GM19467 (cell line): ENCODE measurements at regions not wholly inside any gene's neighbourhood (a gene's known extent, or its start where the extent isn't known, plus 50 kb on each side); places are given as distances from the start of the nearest gene placed in this dataset.
"Not testable (repeated sequence)": the region's sequence is repeated elsewhere in the genome, so short reads cannot be mapped to it uniquely, and the experiment has no call there.

Experiments
- ATAC-seq: cut with Tn5 transposase; IDR thresholded peaks from one replicate; pipeline ENCODE4 v1.9.1; 2021; ENCODE audit warnings: mild to moderate bottlenecking, moderate library complexity; ENCODE audit not compliant: unreplicated experiment

GRCh38 chr2:161044921-161045320, 115.3 kb upstream of the TANK start:
- no peak for ATAC-seq

DNA sequence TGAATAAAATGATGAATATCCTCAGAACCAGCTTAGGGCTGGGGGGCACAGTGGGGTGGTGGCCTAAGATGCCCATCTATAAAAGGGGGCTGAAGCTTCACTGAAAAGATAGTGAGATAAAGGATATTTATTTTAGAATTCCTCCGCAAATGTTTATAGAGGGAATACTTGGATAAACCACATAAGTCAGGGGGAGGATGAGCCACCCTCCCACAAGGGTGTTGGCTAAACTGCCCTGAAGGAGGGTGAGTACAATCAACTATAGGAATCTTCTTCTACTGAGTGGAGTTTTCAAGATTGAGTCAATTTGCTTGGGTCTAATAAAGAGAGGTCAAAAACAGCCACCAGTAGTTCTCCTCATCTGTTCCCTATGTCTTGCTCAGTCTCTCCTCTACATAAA, 114.5 kb upstream of the TANK start:
- no peak for ATAC-seq

- ATAC-seq = no peak
Measured at GRCh38 chr2:161046876-161047275, 113.4 kb upstream of the TANK start.

- no peak for ATAC-seq
Measured at GRCh38 chr2:161048317-161048716, 111.9 kb upstream of the TANK start.

DNA sequence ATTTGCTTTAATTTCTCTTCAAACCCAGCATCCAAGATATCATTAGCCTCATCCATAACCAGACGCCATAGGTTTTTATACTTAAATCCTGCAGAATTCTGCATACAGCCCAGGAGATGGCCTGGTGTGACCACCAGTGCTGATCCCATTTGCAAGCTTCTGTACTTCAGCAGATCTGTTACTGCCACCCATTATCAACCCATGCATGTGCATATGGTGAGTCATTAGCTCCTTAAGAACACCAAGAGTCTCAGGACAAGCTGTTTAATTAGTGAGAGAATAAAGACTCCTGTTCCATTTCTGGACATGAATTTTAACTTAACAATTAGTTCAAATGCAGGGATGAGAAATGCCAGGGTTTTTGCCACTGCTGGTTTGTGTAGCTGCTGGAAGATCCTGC, 110.7 kb upstream of the TANK start:
- ATAC-seq = no peak

GRCh38 chr2:161052214-161052613, 108.0 kb upstream of the TANK start:
- no peak for ATAC-seq

GRCh38 chr2:161055289-161055688, 104.9 kb upstream of the TANK start:
- ATAC-seq = no peak

DNA sequence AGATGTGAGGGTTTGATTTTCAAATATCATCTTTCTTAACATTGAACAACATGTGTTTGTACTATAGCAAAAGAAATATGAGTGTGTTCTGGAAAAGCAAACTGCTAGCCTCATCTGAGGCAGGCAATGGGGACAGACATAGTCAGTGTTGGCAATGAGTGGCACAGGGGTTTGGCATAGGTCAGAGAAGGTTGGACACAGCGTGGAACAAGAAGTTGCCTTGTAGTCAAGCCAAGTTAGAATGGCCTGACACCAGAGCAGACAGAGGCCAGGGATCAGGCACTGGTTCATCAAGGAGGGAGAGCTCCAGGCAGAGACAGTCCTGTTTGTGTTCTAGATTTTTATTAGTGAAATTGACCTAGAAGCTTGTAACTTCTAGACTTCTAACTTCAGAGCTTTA, 100.8 kb upstream of the TANK start:
- ATAC-seq = no peak

DNA sequence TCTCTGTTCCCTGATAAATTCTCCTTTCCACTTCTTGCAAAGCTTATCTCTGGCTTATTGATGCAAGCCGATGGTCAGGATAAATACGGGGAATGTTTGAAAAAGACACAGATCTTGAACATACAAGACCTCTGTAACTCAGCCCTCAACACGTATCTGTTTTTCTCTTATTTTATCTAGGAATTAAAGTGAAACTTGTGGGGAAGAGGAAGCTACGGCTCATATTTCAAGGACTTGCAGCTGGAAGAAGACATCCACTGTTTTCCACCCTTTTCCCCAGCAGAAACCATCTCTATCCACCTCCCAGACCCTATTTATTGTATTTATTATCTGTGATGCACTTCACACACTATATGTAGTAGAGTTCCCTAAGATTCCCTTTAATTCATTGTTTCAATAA, 98.4 kb upstream of the TANK start:
- ATAC-seq = no peak

GRCh38 chr2:161063157-161063945, 96.9 kb upstream of the TANK start:
- ATAC-seq = peak; percentile 90

- ATAC-seq = peak; percentile 16
Measured at GRCh38 chr2:161063946-161064306, 96.3 kb upstream of the TANK start.

DNA sequence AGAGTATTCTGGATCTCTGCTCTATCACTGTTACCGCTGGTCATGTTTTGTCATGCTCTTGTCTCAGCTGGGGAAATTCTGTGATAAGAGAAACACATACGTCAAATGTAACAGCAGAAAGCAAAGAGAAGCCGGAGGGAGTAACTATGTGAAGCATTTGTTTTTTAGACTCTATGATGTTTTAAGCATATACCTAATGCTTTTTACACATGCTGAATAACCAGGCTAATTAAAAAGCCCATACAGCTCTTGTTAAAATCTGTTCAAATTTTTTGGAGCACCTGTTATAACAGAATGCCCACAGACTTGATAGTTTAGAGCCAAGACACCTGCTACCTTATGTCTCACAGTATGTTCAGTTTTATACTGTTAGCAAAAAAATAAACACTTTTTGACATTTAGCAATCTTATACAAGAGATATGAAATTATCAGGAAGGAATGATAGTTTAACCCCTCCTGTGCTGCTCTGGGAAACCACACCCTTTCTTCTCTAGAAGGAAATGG, 92.3 kb upstream of the TANK start:
- ATAC-seq = no peak

DNA sequence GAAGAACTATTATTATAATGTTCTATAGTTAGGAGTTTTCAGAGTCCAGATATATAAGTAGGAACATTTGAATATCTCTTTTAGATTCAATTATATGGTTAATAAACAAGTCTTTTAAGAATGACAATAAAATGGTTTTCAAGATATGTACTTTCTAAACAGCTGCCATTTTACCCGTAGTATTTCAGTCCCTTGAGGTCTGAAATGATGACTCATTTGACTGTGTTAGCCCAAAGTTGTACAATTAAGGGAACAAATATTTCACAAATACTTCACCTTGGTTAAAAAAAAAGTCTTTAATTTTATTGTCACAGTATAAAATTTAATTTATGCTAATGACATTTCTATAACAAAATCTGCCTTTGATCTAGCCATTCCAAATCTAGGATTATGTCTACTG, 91.6 kb upstream of the TANK start:
- ATAC-seq = no peak

- ATAC-seq = no peak
Measured at GRCh38 chr2:161070693-161071479, 89.3 kb upstream of the TANK start.

DNA sequence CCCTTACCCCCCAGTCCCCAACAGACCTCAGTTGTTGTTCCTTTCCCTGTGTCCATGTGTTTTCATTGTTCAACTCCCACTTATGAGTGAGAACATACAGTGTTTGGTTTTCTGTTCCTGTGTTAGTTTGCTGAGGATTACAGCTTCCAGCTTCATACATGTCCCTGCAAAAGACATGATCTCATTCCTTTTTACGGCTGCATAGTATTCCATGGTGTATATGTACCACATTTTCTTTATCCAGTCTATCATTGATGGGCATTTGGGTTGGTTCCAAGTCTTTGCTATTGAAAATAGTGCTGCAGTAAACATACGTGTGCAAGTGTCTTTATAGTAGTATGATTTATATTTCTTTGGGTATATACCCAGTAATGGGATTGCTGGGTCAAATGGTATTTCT, 87.8 kb upstream of the TANK start:
- not testable (repeated sequence) for ATAC-seq

- no peak for ATAC-seq
Measured at GRCh38 chr2:161075701-161076100, 84.5 kb upstream of the TANK start.

- no peak for ATAC-seq
Measured at GRCh38 chr2:161076936-161077335, 83.3 kb upstream of the TANK start.

- peak; percentile 88 for ATAC-seq
Measured at GRCh38 chr2:161077367-161078210, 82.6 kb upstream of the TANK start.

DNA sequence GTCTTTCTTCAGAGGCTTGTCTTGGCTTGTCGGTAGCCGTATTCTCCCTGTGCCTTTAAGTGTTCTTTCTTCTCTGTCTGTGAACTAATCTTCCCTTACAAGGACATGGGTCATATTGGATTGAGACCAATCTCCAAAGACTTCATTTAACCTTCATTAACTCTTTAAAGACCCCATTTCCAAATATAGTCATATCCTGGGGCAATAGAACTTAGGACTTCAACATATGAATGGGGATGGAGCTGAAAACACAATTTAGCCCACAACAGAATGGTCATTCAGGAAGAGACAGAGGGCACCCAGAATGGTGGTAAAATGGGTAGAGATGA, 82.1 kb upstream of the TANK start:
- ATAC-seq = no peak

GRCh38 chr2:161085149-161085548, 75.1 kb upstream of the TANK start:
- ATAC-seq = no peak

- peak; percentile 71 for ATAC-seq
Measured at GRCh38 chr2:161088658-161089350, 71.4 kb upstream of the TANK start.
